GM21423 (cell line): ENCODE measurements at regions not wholly inside any gene's neighbourhood (a gene's known extent, or its start where the extent isn't known, plus 50 kb on each side); places are given as distances from the start of the nearest gene placed in this dataset.

Source experiments
- ATAC-seq: cut with Tn5 transposase; IDR thresholded peaks from one replicate; pipeline ENCODE4 v1.9.1; 2021; ENCODE audit warnings: mild to moderate bottlenecking, moderate library complexity; ENCODE audit not compliant: unreplicated experiment

DNA sequence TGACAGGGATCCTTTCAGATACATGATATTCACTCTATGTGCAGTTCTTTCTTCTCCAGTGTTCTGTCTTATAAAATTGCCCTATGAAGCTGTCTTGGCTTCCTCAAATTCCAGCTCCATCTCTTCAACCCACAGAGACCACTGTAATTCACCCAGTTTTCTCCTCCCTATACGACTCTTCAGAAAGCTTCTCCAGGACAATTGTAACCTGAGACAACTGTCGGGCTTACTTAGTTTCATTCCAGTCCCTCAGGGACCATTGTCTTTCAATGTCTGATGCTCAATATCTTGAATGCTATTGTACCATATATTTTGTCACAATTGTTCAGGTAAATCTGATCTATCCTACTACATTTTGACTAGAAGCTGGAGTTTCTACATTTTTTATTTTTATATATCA lies 345.3 kb downstream of the RPL10L start:
- ATAC-seq: no peak

DNA sequence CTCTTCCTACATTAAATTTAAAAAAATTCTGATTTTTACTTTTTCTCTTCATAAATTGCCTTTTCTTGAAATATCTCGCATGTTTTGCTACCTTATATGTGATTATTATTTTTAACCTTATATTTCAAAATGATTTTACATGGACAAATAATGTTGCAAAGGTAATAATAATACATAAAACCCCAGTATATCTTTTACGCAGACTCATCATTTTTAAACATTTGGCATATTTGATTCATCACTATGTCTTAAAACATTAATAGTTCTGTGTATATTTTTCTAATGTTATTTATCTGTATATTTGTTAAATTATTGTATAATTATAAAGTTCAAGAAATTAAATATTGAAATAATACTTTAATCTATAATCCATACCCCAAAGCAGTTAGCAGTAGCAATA lies 350.8 kb downstream of the RPL10L start:
- ATAC-seq: no peak

DNA sequence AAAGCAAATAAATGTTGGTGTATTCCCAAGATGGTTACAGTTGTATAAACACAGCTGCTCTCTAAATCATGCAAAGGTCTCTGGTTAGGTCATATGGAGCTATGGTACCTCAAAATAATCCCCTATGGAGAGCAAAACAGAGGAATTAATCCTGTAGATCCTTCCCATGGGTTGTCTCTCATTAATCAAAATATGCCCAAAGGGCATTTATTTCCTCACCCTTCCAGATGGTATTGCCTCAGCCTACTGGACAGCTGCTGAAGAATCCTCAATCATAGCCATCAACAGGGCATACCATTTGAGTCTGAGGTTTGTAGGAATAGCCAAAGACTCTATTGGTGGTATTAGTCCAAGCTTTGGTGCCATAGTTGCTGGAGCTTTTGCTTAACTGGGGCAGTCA lies 360.9 kb downstream of the RPL10L start:
- no peak for ATAC-seq

DNA sequence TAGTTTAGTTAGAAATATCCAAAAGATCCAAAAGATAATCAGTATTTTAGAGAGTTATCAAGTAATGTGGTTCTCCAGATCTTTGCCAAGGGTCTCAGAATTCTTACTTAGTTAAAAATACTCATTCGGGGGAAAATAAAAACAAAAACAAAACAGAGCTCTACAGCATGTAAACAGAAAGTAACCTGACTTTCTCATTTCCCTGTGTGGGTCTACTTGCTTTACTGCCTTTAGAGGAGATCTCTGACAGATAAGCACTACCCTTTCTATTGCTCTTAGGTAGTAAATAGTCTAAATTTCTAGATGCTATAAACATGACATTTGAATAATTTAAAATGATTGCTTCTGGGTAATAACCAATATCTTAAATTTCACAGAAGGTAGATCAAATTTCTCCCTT lies 371.8 kb downstream of the RPL10L start:
- no peak for ATAC-seq

DNA sequence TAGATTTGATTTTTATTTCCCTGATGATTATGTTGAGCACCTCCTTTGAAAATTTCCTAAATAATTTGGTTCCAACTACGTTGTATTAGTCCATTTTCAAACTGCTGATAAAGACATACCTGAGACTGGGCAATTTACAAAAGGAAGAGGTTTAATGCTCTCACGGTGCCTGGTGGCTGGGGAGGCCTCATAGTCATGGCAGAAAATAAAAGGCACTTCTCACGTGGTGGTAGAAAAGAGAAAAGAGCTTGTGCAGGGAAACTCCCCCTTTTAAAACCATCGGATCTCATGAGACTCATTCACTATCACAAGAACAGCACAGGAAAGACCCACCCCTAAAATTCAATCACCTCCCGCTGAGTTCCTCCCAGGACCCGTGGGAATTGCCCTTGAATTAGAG lies 372.3 kb downstream of the RPL10L start:
- ATAC-seq: no peak

DNA sequence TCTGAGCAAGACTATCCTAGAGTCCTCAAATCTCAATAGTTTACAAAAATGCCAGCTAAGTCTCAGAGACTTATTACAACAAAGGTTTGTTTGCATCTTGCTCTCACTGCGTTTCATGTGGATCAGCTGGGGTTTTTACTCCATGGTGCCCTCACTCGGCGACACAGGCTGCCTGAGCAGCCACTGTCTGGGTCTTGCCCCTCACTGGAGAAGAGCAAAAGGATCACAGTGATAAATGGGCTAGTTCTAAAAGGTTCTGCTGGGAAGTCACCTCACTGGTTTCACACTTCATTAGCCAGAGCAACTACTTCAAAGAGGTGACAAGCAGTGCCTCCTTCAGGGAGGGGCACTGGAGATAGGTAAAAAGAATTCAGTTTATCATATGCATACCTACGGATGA lies 392.0 kb downstream of the RPL10L start:
- no peak for ATAC-seq

DNA sequence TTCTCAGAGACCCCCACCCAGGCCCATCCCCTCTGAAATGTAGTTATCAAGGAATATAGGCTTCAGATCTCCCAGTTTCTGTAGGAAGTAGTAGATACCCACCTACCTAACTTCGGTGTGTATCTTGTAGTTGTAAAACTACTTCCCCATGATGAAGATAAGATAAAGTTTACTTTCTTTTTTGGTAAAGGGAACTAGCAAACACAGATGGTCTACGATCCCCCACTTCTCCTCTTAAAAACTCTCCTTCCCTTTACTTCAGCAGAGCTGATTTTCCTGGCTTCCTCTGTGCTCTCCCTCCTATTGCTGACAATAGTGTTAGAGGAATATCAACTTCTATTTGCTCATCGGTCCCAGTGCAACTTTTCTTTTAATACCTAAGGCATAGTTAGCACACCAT lies 395.2 kb downstream of the RPL10L start:
- ATAC-seq: no peak

DNA sequence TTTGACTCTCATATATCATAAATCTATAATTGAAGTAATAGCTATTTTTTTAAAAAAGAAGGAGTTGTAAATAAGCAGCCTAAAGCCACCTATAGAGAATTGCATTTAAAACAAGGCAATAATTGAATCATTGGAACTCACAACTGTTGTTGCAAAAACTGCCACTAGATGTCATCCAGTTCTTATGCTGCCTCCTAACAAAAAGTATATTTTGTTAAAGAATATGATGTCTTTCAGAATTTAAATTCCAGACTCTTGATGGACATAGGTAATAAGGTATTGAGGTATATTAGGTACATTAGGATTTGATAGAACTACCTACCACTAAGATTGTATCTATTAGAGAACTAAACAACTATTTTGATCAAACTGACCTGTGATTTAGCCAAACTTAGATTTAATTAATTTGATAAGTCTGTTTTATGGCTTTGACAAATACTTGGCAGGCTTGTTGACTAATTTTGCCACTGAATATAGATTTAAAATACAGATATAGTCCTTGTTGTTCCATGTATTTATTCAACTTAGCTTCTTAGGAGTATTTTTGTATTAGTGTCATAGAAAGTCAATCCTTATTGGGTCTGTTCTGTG lies 401.4 kb downstream of the RPL10L start:
- no peak for ATAC-seq

DNA sequence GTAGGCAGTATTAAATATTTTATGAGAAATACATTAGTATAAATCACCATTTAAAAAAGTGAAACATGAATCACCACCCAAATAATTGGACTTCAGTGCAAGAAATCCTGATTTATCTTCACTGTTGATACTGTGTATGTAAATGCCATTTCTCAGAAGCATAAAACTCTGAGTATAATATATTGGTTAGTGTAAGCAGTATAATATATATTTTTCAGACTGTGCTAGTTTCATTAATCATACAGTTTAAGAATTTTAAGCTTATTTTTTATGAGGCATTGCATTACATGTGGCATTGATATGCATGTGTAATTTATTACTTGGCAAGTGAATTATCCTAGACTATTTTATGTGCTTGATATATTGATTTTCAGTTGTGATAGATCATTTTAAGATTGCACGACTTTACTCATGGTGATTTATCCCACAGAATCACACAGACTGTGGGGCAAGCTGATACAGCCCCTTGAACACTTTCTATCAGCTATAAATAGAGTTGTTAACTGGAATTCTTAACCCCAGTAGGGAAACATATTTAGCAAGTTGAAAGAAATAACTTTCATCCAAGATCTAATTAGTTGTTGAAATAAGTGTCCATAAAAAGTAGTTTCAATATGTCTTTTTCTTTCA lies 403.5 kb downstream of the RPL10L start:
- no peak for ATAC-seq

DNA sequence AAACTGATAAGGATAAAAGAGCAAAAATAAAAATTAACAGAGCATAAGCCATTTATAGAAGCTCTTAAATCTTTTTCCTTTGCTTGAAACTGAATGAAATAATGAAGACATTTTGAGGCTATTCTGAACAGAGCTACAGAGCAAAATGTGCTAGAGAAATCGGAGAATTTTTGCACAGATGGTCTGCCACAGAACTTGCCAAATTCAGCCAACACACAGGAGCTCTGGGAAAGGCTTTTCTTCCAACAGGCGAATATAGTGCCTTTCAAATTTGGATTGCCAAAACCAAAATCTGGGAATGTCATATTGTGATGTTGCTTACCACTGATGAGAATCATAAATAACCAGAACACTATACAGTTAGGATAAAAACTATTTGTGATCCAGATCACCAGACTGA lies 406.3 kb downstream of the RPL10L start:
- no peak for ATAC-seq

DNA sequence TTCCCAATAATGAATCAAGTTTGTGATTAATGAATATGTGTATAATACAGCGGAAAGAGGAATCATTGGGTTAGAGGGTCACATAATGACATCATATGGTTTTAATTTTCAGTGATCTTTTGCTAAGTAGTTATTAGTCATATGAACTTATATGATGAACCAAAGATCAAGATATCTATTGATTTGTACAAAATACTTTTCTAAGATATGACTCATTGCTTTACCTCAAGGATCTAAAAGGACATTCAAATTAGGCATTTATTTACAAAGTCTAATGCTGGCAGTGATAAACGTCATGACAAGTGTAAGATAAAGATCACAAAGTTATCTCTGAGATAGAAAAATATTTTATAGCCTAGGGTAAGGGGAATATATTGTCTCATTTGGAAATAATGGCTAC lies 417.8 kb downstream of the RPL10L start:
- ATAC-seq: no peak

DNA sequence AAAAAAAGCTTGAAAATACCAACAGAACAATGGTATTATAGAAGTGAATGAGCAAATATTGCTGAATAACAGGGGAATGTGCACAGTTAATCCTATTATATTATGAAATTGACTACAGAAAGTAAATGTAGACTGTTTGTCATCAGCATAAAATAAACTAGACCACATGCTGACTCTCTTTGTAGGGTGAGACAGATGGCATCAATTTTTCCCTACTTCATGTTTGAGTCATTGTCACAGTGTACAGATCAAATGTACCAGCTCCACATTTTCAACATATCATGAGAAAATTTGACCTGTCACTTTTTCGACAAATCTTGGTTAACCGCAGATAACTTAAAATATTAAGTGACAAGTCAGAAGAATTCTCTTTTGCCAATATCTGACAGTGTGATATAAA lies 421.0 kb downstream of the RPL10L start:
- ATAC-seq: no peak

DNA sequence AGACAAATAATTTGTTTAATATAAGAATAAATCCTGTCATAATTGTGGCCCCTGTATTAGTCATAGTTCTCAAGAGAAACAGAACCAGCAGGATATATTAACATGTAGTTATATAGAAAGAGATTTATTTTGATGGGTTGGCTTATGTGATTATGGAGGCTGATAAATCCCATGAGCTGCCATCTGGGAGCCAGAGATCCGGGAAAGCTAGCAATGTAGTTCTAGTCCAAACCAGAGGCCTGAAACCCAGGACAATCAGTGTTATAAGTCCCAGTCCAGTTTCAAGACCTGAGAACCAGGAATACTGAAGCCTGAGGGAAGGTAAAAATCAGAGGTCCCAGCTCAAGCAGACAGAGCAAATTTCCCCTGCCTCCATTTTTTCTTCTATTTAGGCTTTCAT lies 435.8 kb downstream of the RPL10L start:
- ATAC-seq: no peak

DNA sequence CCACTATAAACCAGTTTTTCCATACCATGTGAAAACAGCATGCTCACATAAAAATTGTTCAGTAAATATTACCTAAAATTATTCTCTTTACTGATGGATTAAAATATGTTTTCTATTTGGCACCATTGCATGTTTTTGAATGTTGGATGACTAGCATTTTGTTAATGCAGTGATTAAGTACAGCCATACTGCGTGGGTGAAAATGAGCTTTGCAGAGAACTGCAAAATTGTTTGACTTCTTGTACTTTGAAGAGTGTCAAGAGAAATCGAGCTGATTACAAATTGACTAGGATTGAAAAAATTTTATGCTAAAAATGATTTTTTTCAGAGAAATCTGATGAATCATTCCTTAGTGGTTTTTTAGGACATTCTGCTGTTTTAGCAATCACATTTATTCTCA lies 452.9 kb downstream of the RPL10L start:
- no peak for ATAC-seq

DNA sequence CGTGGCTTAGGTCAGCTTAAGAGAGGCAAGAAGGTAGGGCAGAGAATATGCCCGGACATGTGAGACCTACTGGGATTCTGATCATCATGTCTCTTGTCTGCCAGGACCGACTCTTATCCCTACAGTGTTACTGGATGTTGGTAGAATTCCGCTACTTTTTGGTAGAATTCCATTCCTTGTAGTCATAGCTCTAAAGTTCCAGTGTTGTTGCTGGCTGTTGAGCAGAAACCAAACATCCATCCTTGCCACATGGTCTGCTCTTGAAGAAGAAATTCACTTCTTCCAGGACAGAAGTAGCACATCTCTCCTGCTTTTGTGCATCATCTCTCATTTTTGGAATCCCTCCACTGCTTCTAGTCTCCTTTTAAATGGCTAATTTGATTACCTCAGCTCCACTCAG lies 453.7 kb downstream of the RPL10L start:
- ATAC-seq: no peak
